Stimulated activated CD8-positive, alpha-beta memory T cell treated with anti-CD3 and anti-CD28 coated beads, Interleukin-7, amount 100 ng/mL, for 48 hours (primary cell): ENCODE measurements at regions not wholly inside any gene's neighbourhood (a gene's known extent, or its start where the extent isn't known, plus 50 kb on each side); places are given as distances from the start of the nearest gene placed in this dataset.

Experiments used
- DNase-seq, 2 donors: peaks; one replicate each; pipeline ENCODE4 v3.0.0-alpha.2; 2020; ENCODE audit warnings: low read depth in 1 of 2; ENCODE audit errors: extremely low read depth in 1 of 2

- DNase-seq, result no peak
Observed at GRCh38 chr3:40848421-40848820, 323.7 kb downstream of the ZNF621 start.

GRCh38 chr3:40850861-40851260, 326.1 kb downstream of the ZNF621 start:
- DNase-seq, result no peak

GRCh38 chr3:40851836-40852235, 327.1 kb downstream of the ZNF621 start:
- DNase-seq, result no peak

GRCh38 chr3:40852712-40853111, 328.0 kb downstream of the ZNF621 start:
- DNase-seq, result no peak

- no peak for DNase-seq
Observed at GRCh38 chr3:40853474-40853873, 328.7 kb downstream of the ZNF621 start.

GRCh38 chr3:40855871-40856270, 331.1 kb downstream of the ZNF621 start:
- no peak for DNase-seq

- no peak for DNase-seq
Observed at GRCh38 chr3:40858364-40859115, 333.8 kb downstream of the ZNF621 start.

GRCh38 chr3:40862946-40863345, 336.4 kb upstream of the CTNNB1 start:
- no peak for DNase-seq

GRCh38 chr3:40864146-40864782, 335.0 kb upstream of the CTNNB1 start:
- no peak for DNase-seq

GRCh38 chr3:40864915-40865314, 334.4 kb upstream of the CTNNB1 start:
- DNase-seq, result no peak

- DNase-seq, result no peak
Observed at GRCh38 chr3:40867797-40868196, 331.5 kb upstream of the CTNNB1 start.

GRCh38 chr3:40869013-40869412, 330.3 kb upstream of the CTNNB1 start:
- DNase-seq, result no peak

- no peak for DNase-seq
Observed at GRCh38 chr3:40869939-40870338, 329.4 kb upstream of the CTNNB1 start.

GRCh38 chr3:40871394-40871793, 327.9 kb upstream of the CTNNB1 start:
- DNase-seq, result no peak

GRCh38 chr3:40872258-40872920, 326.9 kb upstream of the CTNNB1 start:
- DNase-seq, result no peak

GRCh38 chr3:40873476-40873875, 325.8 kb upstream of the CTNNB1 start:
- DNase-seq, result no peak

- no peak for DNase-seq
Observed at GRCh38 chr3:40873934-40874699, 325.2 kb upstream of the CTNNB1 start.

- no peak for DNase-seq
Observed at GRCh38 chr3:40875581-40875980, 323.7 kb upstream of the CTNNB1 start.

GRCh38 chr3:40876009-40876408, 323.3 kb upstream of the CTNNB1 start:
- no peak for DNase-seq

- DNase-seq, result no peak
Observed at GRCh38 chr3:40876496-40876895, 322.8 kb upstream of the CTNNB1 start.
